Astrocyte of the cerebellum (primary cell): ENCODE measurements at regions not wholly inside any gene's neighbourhood (a gene's known extent, or its start where the extent isn't known, plus 50 kb on each side); places are given as distances from the start of the nearest gene placed in this dataset.
"Not testable (repeated sequence)": the region's sequence is repeated elsewhere in the genome, so short reads cannot be mapped to it uniquely, and the experiment has no call there.

Source experiments
- DNase-seq: peaks from one replicate; pipeline ENCODE4 v3.0.0-alpha.2; 2011; ENCODE audit warnings: low read depth
- H3K4me3 ChIP-seq: 2 replicates; pipeline ENCODE4 v1.5.1; 2011; ENCODE audit warnings: mild to moderate bottlenecking, low read depth, low read length, moderate library complexity
- in situ Hi-C: cut with HindIII; loops from 2 replicates; pipeline ENCODE4 v1.10.0; 2017; ENCODE audit warnings: low sequenced_read_pairs
- TF ChIP-seq, protein P1 (sequence below): IDR thresholded peaks from 2 replicates; pipeline ENCODE4 v1.5.1; 2012; ENCODE audit warnings: low read length, low read depth, moderate library complexity, mild to moderate bottlenecking; ENCODE audit errors: missing control alignments

DNA sequence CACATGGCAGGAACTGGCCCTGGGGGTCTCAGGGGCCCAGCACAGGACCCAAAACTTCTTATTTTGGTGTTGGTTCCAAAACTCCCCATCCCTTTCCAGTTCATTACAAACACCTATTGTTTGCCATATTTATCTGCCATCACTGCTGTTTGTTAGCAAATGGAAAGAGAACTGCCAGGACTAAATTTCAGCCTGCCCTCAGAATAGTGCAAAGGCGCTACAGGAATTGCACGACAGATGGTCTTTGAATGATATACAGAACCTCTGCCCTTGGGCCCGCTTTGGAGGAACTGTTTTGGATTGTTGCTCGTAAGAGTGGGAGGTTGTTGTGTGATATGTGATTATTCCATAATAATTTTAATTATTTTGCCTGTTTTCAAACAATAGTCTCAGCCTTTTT, 199.0 kb upstream of the FBXL4 start:
- in situ Hi-C loops = no loop called here
- TF ChIP-seq, protein P1, sequence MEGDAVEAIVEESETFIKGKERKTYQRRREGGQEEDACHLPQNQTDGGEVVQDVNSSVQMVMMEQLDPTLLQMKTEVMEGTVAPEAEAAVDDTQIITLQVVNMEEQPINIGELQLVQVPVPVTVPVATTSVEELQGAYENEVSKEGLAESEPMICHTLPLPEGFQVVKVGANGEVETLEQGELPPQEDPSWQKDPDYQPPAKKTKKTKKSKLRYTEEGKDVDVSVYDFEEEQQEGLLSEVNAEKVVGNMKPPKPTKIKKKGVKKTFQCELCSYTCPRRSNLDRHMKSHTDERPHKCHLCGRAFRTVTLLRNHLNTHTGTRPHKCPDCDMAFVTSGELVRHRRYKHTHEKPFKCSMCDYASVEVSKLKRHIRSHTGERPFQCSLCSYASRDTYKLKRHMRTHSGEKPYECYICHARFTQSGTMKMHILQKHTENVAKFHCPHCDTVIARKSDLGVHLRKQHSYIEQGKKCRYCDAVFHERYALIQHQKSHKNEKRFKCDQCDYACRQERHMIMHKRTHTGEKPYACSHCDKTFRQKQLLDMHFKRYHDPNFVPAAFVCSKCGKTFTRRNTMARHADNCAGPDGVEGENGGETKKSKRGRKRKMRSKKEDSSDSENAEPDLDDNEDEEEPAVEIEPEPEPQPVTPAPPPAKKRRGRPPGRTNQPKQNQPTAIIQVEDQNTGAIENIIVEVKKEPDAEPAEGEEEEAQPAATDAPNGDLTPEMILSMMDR = no peak
- H3K4me3 ChIP-seq = no peak overlapping the region
- DNase-seq = no peak

- H3K4me3 ChIP-seq = no peak overlapping the region
- DNase-seq = no peak
- in situ Hi-C loops = no loop called here
- TF ChIP-seq, protein P1 = no peak
Observed at GRCh38 chr6:99145738-99146137, 198.0 kb upstream of the FBXL4 start.

DNA sequence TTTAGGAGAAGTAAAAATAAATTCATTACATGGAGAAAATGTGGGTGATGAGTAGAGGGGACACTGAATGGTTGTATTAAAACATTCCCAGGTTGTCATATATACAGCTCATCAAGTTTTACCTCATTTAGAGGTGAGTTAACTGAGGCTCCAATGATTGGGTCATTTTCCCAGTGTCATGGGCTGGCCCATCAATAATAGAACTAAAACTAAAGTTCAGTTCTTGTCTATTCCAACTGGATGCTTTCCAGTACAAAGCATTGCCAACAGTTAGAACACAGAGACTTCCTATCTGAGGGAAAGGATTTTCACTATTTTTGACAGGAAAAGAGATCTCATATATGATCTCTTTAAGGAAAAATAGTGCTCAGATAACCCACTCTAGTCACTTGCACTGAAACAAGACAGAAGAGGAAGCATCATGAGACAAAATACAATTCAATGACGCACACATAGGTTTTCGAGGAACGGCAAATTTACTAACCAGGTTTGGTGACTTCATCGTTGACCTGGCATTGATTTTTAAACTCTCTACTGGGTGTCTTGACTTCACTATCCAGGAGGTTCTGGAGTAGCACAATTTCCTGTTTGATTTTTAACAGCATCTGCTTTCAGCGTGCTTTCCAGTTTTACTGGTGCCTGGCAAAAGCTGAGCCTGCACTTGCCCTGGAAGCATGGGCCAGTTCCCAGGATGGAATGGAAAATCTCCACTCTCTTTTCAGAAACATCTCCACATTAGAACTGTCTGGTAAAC, 195.5 kb upstream of the FBXL4 start:
- in situ Hi-C loops = no loop called here
- TF ChIP-seq, protein P1 = no peak
- DNase-seq = no peak

GRCh38 chr6:99141906-99142305, 194.2 kb upstream of the FBXL4 start:
- DNase-seq, in situ Hi-C loops, H3K4me3 ChIP-seq: not testable (repeated sequence)

More for the DNA sequence above, 195.5 kb upstream of the FBXL4 start:
- no peak overlapping the region for H3K4me3 ChIP-seq

DNA sequence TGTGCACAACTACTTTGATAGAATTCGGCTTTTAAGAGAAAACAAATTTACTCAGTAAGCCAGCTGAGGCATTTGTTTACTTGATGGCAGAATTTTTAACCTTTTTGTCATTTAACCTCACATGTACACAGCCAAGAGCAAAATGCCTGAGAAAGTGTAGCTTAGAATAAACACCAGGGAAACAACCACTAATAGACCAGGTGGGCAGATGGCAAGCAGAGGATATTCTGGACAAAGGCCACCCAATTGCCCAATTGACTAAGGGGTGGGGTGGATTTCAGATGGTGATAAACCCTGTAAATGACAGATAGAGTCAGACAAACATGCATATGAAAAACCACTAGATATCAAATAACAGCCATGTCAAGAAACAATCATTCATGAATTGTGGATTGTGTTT, 190.7 kb upstream of the FBXL4 start:
- in situ Hi-C loops = no loop called here
- no peak overlapping the region for H3K4me3 ChIP-seq
- TF ChIP-seq, protein P1 = no peak
- no peak for DNase-seq

DNA sequence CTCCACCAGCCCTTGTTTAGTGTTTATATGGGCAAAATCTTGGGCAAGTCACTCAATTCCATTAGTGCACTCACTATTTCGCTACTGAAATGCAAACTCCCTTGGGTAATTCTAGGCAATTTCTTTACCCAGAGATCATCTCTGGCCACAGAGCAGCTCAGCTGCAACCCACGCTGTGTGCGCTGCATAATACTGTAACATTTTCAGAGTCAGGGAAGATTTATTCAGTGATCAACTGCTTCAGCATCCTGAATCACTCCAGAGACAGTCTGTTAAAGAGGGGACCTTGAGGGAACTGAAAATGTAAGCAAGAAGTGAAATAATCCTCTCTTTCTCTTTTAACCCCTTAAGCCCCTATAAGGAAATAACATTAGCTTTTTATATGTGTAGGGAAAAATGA, 189.6 kb upstream of the FBXL4 start:
- H3K4me3 ChIP-seq = no peak overlapping the region
- in situ Hi-C loops = no loop called here
- DNase-seq = no peak
- TF ChIP-seq, protein P1 = no peak

GRCh38 chr6:99136488-99136887, 188.7 kb upstream of the FBXL4 start:
- no peak overlapping the region for H3K4me3 ChIP-seq

More at GRCh38 chr6:99136488-99136887, 188.7 kb upstream of the FBXL4 start:
- TF ChIP-seq, protein P1 = no peak
- in situ Hi-C loops = no loop called here
- no peak for DNase-seq
